Muscle of leg (tissue), 3 donors: ENCODE measurements at regions not wholly inside any gene's neighbourhood (a gene's known extent, or its start where the extent isn't known, plus 50 kb on each side); places are given as distances from the start of the nearest gene placed in this dataset.
A peak's percentile ranks its signal among the peaks of the same experiment; 100 is the strongest.
"Not testable (repeated sequence)": the region's sequence is repeated elsewhere in the genome, so short reads cannot be mapped to it uniquely, and the experiment has no call there.

Experiments
- DNase-seq: peaks from one replicate; pipeline ENCODE4 v3.0.0; 2013
- H3K27ac ChIP-seq: one replicate; pipeline ENCODE4 v1.5.1; 2013; ENCODE audit warnings: mild to moderate bottlenecking, low read length, control low read depth
- H3K27me3 ChIP-seq: one replicate; pipeline ENCODE4 v1.6.1; 2013; ENCODE audit warnings: low read length; ENCODE audit not compliant: control insufficient read depth, insufficient read depth
- H3K36me3 ChIP-seq: one replicate; pipeline ENCODE4 v1.6.1; 2013; ENCODE audit warnings: low read length; ENCODE audit not compliant: control insufficient read depth, insufficient read depth
- H3K4me1 ChIP-seq: one replicate; pipeline ENCODE4 v1.6.1; 2013; ENCODE audit warnings: low read length; ENCODE audit not compliant: control insufficient read depth, insufficient read depth
- H3K4me3 ChIP-seq: one replicate; pipeline ENCODE4 v1.5.1; 2013; ENCODE audit warnings: low read length, control low read depth
- H3K9me3 ChIP-seq: replicated peaks from 2 replicates; pipeline ENCODE4 v1.6.1; 2013; ENCODE audit warnings: low read depth, low read length; ENCODE audit not compliant: control insufficient read depth
- WGBS: methylation state at CpG from one replicate; pipeline ENCODE4 v1.1.5; 2013; ENCODE audit warnings: missing lambda C conversion rate; ENCODE audit not compliant: insufficient coverage; 5-methylcytosine and 5-hydroxymethylcytosine counted together

DNA sequence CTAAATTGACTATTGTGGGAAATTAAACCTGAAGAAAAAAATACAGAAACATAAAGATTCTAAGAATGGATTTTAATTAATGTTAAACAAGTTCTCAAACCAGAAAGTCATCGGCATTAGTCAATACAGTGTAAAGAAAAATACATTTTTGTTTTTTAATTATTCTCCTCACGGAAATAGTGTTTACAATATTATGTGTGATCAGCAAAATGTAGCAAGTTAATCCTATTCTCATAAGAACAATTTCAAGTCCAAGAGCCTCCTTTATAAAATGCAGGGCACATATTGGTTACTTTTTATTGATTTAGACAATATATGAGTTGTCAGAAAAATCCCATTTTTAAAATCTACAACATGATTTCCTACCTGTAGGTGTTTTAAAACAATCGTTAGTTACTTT, 158.0 kb upstream of the MGAT4C start:
- Histone ChIP-seq H3K27ac (no peak overlapping the region), H3K9me3 (peaks cover 17% of the 10 kb centered on the region), H3K4me1 (no peaks in the 10 kb centered on the region), H3K4me3 (no peak overlapping the region), H3K27me3 (no peaks in the 10 kb centered on the region), H3K36me3 (no peaks in the 10 kb centered on the region)
- no CpG with 5 or more reads among the region's 3 CpGs for WGBS
- no peak for DNase-seq

DNA sequence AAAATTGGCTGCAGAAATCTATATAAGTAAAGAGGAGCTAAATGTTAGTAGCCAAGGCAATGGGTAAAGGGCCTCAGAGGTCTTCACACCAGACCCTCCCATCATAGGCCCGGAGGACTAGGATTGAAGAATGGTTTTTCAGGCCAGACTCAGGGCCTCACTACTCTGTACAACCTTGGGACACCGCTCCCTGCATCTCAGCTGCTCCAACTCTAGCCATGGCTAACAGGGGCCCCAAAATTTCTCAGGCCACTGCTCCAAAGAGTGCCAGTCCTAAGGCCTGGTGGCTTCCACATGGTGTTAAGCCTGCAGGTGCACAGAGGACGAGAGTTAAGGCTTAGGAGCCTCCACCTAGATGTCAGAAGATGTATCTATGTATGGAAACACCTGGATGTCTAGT, 155.5 kb upstream of the MGAT4C start:
- Histone ChIP-seq H3K27ac (no peak overlapping the region), H3K4me3 (no peak overlapping the region), H3K9me3 (peaks cover 17% of the 10 kb centered on the region), H3K4me1 (no peaks in the 10 kb centered on the region), H3K27me3 (no peaks in the 10 kb centered on the region), H3K36me3 (no peaks in the 10 kb centered on the region)
- 77% methylated on average over 3 of the region's 3 CpGs for WGBS
- DNase-seq, result no peak

DNA sequence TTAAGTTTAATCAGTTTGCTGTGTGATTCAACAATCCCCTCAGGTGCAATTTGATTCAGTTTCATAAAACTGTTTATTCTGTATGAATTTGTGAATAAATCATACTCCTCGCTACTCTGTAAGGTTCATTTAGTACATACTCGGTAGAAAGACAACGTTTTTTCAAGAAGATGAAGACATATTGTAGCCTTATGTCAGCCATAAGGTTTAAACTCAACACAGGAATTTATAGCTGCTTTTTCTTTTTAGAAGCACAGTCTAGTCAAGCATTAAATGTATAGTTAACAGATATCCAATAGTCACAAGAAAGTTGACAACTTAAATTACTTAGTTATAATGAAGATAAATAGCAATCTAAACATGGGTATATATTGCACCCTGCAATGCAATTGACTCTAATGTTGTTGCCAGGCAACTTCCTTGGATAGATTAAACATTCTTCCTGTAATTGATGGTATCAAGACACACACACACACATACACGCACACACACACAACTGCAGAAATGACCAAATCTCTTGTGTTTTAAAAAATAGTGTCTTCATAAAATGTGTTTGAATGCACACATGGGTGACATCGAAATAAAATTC, 151.5 kb upstream of the MGAT4C start:
- H3K27me3 ChIP-seq, result no peaks in the 10 kb centered on the region
- peaks cover 17% of the 10 kb centered on the region for H3K9me3 ChIP-seq
- DNase-seq, result no peak
- H3K4me1 ChIP-seq, result no peaks in the 10 kb centered on the region
- H3K36me3 ChIP-seq, result no peaks in the 10 kb centered on the region
- no CpG with 5 or more reads among the region's 5 CpGs for WGBS
- no peak overlapping the region for H3K27ac ChIP-seq
- H3K4me3 ChIP-seq, result no peak overlapping the region

DNA sequence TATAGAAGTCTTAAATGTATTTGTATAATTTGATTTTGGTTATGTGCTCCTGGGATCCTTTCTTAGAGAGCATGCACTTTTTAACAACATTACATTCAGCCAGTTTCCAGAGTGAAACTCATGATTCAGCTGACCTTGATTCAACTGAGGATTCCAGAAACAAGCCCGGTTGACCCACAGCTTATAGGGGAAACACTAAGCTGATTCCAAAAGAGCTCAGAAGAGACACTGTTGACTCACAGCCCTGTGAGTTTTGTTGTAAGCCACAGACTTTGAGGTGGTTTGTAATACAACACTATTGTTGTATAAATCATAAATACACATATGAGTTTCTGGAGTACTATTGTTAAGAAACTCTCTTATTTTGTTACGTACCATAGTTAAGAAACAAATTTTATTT, 133.8 kb upstream of the MGAT4C start:
- DNase-seq, result peak; percentile 18
- H3K9me3 ChIP-seq, result no peaks in the 10 kb centered on the region
- no peaks in the 10 kb centered on the region for H3K27me3 ChIP-seq
- H3K36me3 ChIP-seq, result no peaks in the 10 kb centered on the region
- WGBS, result 17% methylated on average over 1 of the region's 2 CpGs
- no peaks in the 10 kb centered on the region for H3K4me1 ChIP-seq
- no peak overlapping the region for H3K4me3 ChIP-seq
- H3K27ac ChIP-seq, result no peak overlapping the region

DNA sequence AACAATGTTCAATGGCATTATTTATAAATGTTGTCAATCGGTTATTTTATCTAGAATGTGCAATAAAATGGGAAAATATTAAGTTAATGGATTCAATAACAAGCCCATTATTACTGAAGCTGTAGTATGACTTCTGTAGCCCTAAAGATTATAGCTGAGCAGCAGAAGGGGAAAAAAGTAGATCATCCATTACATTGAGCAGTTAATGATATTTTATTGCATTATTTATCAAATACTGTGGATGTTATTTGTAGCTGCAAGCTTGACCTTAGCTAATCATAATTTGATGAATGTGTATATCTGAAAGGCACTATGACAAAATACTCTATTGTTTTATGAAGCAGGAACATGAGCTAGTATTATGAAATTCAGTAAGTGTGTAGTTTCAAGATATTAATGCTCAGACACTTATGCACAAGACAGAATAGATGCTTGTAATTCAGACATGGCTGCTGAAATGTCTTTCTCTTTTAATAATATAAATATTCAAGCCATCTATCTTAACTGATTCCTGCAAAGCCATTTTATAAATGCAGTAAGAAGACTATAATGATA, 131.5 kb upstream of the MGAT4C start:
- no peak overlapping the region for H3K4me3 ChIP-seq
- H3K27ac ChIP-seq, result no peak overlapping the region
- H3K4me1 ChIP-seq, result no peaks in the 10 kb centered on the region
- no peaks in the 10 kb centered on the region for H3K9me3 ChIP-seq
- H3K27me3 ChIP-seq, result no peaks in the 10 kb centered on the region
- H3K36me3 ChIP-seq, result no peaks in the 10 kb centered on the region
- DNase-seq, result no peak
- WGBS, result no CpG with 5 or more reads among the region's 1 CpG

DNA sequence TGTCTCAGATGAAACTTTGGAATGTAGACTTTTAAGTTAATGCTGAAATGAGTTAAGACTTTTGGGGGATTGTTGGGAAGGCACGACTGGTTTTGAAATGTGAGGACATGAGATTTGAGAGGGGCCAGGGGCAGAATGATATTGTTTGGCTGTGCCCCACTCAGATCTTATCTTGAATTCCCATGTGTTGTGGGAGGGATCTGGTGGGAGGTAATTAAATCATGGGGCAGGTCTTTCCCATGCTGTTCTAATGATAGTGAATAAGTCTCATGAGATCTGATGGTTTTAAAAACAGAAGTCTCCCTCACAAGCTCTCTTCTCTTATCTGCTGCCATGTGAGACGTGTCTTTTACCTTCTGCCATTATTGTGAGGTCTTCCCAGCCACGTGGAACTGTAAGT, 127.6 kb upstream of the MGAT4C start:
- H3K9me3 ChIP-seq, H3K4me3 ChIP-seq, DNase-seq, H3K4me1 ChIP-seq, H3K36me3 ChIP-seq, H3K27ac ChIP-seq, H3K27me3 ChIP-seq: not testable (repeated sequence)
- WGBS, result 64% methylated on average over 1 of the region's 3 CpGs

DNA sequence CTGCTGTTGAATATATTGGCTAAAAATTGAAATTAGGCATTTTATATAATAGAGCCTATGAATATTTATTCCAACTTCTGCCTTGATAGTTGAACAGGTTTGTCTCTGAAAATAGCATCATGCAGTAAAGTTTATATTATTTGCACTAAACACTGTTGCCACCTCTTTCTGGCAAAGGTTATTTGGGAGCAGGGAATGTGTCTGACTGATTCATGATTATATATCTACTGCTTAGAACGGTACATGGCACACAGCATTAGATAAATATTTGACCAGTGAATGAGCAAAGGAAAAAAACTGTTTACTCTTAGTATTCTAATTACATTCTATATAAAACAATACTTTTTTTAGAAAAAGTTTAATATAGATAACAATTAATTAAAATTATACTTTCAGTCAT, 123.1 kb upstream of the MGAT4C start:
- no peaks in the 10 kb centered on the region for H3K27me3 ChIP-seq
- H3K36me3 ChIP-seq, result no peaks in the 10 kb centered on the region
- no peak overlapping the region for H3K27ac ChIP-seq
- H3K4me1 ChIP-seq, result no peaks in the 10 kb centered on the region
- no CpG with 5 or more reads among the region's 1 CpG for WGBS
- no peak for DNase-seq
- no peak overlapping the region for H3K4me3 ChIP-seq
- H3K9me3 ChIP-seq, result no peaks in the 10 kb centered on the region

DNA sequence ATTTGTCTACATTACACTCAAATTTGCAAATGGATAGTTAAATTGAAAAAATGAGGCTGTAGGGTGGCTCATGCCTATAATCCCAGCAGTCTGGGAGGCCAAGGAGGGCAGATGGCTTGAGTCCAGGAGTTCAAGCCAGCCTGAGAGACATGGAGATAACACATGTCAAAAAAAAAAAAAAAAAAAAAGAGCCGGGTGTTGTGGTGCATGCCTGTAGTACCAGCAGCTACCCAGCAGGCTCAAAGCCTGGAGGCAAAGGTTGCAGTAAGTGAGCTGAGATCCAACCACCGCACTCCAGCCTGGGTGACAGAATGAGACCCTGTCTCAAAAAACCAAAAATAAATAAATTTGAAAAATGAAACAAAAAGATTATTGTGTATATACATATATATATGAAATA, 119.9 kb upstream of the MGAT4C start:
- no peaks in the 10 kb centered on the region for H3K27me3 ChIP-seq
- no peaks in the 10 kb centered on the region for H3K36me3 ChIP-seq
- DNase-seq, result no peak
- no peaks in the 10 kb centered on the region for H3K9me3 ChIP-seq
- no peaks in the 10 kb centered on the region for H3K4me1 ChIP-seq
- no CpG with 5 or more reads among the region's 2 CpGs for WGBS
- H3K4me3 ChIP-seq, result no peak overlapping the region
- no peak overlapping the region for H3K27ac ChIP-seq

DNA sequence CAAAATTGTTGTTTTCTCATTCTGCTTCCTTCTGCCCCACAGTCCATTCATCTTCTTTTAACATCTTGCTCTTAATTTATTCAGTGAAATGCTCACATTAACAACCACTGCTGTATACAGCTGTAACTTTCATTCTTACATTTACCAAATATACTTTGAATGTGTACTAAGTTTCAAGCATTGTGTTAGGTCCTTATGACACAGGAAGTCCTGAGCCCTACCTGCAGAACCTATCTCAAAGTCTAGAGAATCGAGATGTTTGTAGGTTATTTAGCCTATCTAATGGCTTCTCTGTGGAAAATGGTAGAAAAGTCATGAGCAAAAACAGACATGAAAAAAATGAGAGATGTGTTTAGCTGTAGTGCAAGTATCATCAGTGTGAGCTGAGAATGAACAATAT, 117.6 kb upstream of the MGAT4C start:
- no peaks in the 10 kb centered on the region for H3K9me3 ChIP-seq
- H3K36me3 ChIP-seq, result no peaks in the 10 kb centered on the region
- H3K4me1 ChIP-seq, result no peaks in the 10 kb centered on the region
- no peak overlapping the region for H3K4me3 ChIP-seq
- DNase-seq, result no peak
- H3K27me3 ChIP-seq, result no peaks in the 10 kb centered on the region
- no peak overlapping the region for H3K27ac ChIP-seq
- 100% methylated on average over 1 of the region's 1 CpG for WGBS

DNA sequence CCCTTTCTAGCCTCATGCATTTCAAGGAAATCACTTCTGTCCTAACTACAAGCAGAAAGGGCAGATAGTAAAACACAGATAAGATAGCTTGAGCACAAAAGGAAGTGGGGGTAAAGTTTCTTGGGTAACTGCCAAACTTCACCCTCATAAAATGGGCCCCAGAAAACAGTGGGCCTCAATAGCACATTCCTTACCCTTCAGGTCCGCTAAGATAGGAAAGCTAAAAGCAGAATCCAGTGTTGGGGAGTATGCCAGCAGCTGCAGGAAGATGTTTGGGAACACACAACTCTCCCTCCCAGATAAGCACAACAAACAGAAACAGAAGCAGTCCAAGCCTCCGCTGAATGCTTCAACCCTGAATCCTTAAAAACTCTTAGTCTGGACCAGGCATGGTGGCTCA, 110.9 kb upstream of the MGAT4C start:
- no peak for DNase-seq

DNA sequence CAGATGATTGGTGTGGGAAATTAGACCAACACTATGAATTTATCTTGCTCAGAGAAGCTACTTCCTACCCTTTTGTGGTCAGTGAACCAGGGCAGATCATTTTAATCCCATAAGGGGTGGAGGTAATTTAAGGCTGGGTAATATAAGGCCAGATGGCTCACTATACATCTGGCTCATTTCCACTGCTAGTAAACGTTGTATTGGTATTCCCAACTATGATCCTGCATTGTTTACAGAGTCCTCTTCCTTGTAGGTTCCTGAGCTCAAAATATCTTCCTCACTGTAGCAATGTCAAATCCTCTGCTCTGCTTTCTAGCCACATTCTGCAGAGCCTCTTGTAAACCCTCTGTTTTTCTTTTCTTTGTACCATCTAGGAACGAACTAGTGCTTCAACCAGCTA, 93.0 kb upstream of the MGAT4C start:
- WGBS, result 50% methylated on average over 2 of the region's 2 CpGs
- Histone ChIP-seq H3K27me3 (no peaks in the 10 kb centered on the region), H3K4me1 (no peaks in the 10 kb centered on the region), H3K36me3 (no peaks in the 10 kb centered on the region), H3K27ac (no peak overlapping the region), H3K4me3 (no peak overlapping the region), H3K9me3 (no peaks in the 10 kb centered on the region)
- DNase-seq, result no peak

More for the DNA sequence above, 110.9 kb upstream of the MGAT4C start:
- Histone ChIP-seq H3K27me3 (no peaks in the 10 kb centered on the region), H3K27ac (no peak overlapping the region), H3K4me3 (no peak overlapping the region), H3K4me1 (no peaks in the 10 kb centered on the region), H3K9me3 (no peaks in the 10 kb centered on the region), H3K36me3 (no peaks in the 10 kb centered on the region)
- WGBS, result no CpG with 5 or more reads among the region's 2 CpGs
